ENCODE measurements at regions not wholly inside any gene's neighbourhood (a gene's known extent, or its start where the extent isn't known, plus 50 kb on each side); places are given as distances from the start of the nearest gene placed in this dataset.

- TF ChIP-seq CTCF (IDR thresholded peaks at IDR 0.05), result no peak
- no peak for TF ChIP-seq POLR2AphosphoS5 (IDR thresholded peaks at IDR 0.05)
- no peak for TF ChIP-seq EP300 (IDR thresholded peaks at IDR 0.05)
- TF ChIP-seq POLR2A (IDR thresholded peaks at IDR 0.05), result no peak
- 79% methylated on average over 2 of the region's 2 CpGs for WGBS
- no peak for DNase-seq (ENCODE audit: low spot score in 2 of 2)
- Histone ChIP-seq H3K27me3 (no peaks in the 10 kb centered on the region), H3K4me3 (no peak overlapping the region), H3K4me1 (no peaks in the 10 kb centered on the region), H3K9me3 (no peaks in the 10 kb centered on the region), H3K27ac (no peak overlapping the region), H3K36me3 (no peaks in the 10 kb centered on the region)
These were observed 250.2 kb downstream of the DACT1 start for GRCh38 chr14:58887931-58888330.

- 76% methylated on average over 4 of the region's 4 CpGs for WGBS
- Histone ChIP-seq H3K27ac (no peak overlapping the region), H3K4me3 (no peak overlapping the region), H3K36me3 (no peaks in the 10 kb centered on the region), H3K9me3 (no peaks in the 10 kb centered on the region), H3K4me1 (no peaks in the 10 kb centered on the region), H3K27me3 (no peaks in the 10 kb centered on the region)
- no peak for DNase-seq (ENCODE audit: low spot score in 2 of 2)
- TF ChIP-seq POLR2AphosphoS5 (IDR thresholded peaks at IDR 0.05) (no peak), CTCF (IDR thresholded peaks at IDR 0.05) (no peak), EP300 (IDR thresholded peaks at IDR 0.05) (no peak)
These were observed 261.0 kb downstream of the DACT1 start for GRCh38 chr14:58898655-58899316.

DNA sequence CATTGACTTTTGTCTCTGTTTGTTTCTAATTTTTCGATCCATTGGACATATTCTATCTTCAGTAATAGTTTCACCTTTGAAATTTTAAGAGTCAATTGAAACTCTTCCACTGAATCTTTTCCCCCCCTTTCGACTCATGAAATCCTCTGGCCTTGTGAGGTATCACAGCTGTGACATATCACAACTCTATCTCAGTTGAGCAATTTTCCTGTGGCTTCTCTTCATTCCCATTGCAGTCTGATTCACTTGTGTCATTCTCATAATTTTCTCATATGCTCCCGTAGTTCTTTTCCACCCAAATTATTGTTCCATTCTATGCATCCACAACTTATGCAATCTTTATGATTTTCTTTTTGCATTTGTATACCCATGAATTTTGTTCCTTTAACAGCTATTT, 261.6 kb downstream of the DACT1 start:
- Histone ChIP-seq H3K4me1 (no peaks in the 10 kb centered on the region), H3K36me3 (no peaks in the 10 kb centered on the region), H3K27ac (no peak overlapping the region), H3K4me3 (no peak overlapping the region), H3K9me3 (no peaks in the 10 kb centered on the region), H3K27me3 (no peaks in the 10 kb centered on the region)
- WGBS, result 83% methylated on average over 2 of the region's 3 CpGs
- TF ChIP-seq CTCF (IDR thresholded peaks at IDR 0.05), result no peak
- no peak for TF ChIP-seq POLR2AphosphoS5 (IDR thresholded peaks at IDR 0.05)
- TF ChIP-seq EP300 (IDR thresholded peaks at IDR 0.05), result no peak
- TF ChIP-seq POLR2A (IDR thresholded peaks at IDR 0.05), result no peak
- no peak for DNase-seq (ENCODE audit: low spot score in 2 of 2)

GRCh38 chr14:58901826-58902225, 264.1 kb downstream of the DACT1 start:
- no peaks in the 10 kb centered on the region for H3K27me3 ChIP-seq
- no peak overlapping the region for H3K4me3 ChIP-seq
- H3K27ac ChIP-seq, result no peak overlapping the region
- DNase-seq (ENCODE audit: low spot score in 2 of 2), result no peak
- no peak for TF ChIP-seq POLR2AphosphoS5 (IDR thresholded peaks at IDR 0.05)
- TF ChIP-seq CTCF (IDR thresholded peaks at IDR 0.05), result no peak
- no peak for TF ChIP-seq POLR2A (IDR thresholded peaks at IDR 0.05)
- TF ChIP-seq EP300 (IDR thresholded peaks at IDR 0.05), result no peak
- no peaks in the 10 kb centered on the region for H3K36me3 ChIP-seq
- H3K9me3 ChIP-seq, result no peaks in the 10 kb centered on the region
- H3K4me1 ChIP-seq, result no peaks in the 10 kb centered on the region

DNA sequence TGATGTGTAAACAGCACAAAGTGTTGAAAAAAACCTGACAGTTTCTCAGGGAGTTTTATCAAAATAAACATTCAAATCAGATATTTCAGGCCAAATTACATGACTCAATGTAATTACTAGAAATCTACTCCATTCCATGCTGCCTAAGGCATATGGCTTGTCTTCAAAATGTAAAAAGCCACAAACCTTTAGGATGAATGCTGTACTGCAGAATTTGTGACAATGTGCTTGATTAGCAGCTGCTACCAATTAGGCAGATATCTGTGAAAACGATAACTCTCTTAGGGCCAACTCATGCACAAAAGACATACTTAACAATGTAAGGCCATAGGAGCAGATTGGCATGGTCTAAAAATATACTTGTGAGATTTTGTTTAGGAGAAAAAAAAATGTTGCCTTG, 267.0 kb downstream of the DACT1 start:
- no peaks in the 10 kb centered on the region for H3K4me1 ChIP-seq
- no peak for DNase-seq (ENCODE audit: low spot score in 2 of 2)
- no peaks in the 10 kb centered on the region for H3K27me3 ChIP-seq
- WGBS, result 46% methylated on average over 1 of the region's 1 CpG
- TF ChIP-seq EP300 (IDR thresholded peaks at IDR 0.05) (no peak), POLR2AphosphoS5 (IDR thresholded peaks at IDR 0.05) (no peak), POLR2A (IDR thresholded peaks at IDR 0.05) (no peak), CTCF (IDR thresholded peaks at IDR 0.05) (no peak)
- no peak overlapping the region for H3K4me3 ChIP-seq
- H3K27ac ChIP-seq, result no peak overlapping the region
- no peaks in the 10 kb centered on the region for H3K9me3 ChIP-seq
- H3K36me3 ChIP-seq, result no peaks in the 10 kb centered on the region
